GM23338 (cell line): ENCODE measurements at regions not wholly inside any gene's neighbourhood (a gene's known extent, or its start where the extent isn't known, plus 50 kb on each side); places are given as distances from the start of the nearest gene placed in this dataset.

Source experiments
- ATAC-seq: fragments of 200-7000 bp; cut with Tn5 transposase; 3 replicates; pipeline ENCODE4 v1.9.1; 2020
- DNase-seq: peaks from one replicate; pipeline ENCODE4 v3.0.0-alpha.2; 2015; ENCODE audit warnings: low spot score
- H2AFZ ChIP-seq: fragments of 200-600 bp; sonication (generic); 2 replicates; pipeline ENCODE4 v1.8.0; 2016; ENCODE audit warnings: antibody characterized with exemption, mild to moderate bottlenecking, moderate library complexity
- H3F3A ChIP-seq: fragments of 200-600 bp; sonication (generic); replicated peaks from 2 replicates; pipeline ENCODE4 v1.8.0; 2017; ENCODE audit warnings: antibody characterized with exemption, mixed run types, low read depth
- H3K27ac ChIP-seq: fragments of 200-600 bp; sonication (generic); 2 replicates; pipeline ENCODE4 v1.6.1; 2016; ENCODE audit warnings: low read depth
- H3K27me3 ChIP-seq: fragments of 200-600 bp; sonication (generic); 2 replicates; pipeline ENCODE4 v1.8.0; 2016; ENCODE audit warnings: mild to moderate bottlenecking, mixed run types, moderate library complexity; ENCODE audit not compliant: insufficient read depth
- H3K36me3 ChIP-seq: fragments of 200-600 bp; sonication (generic); 2 replicates; pipeline ENCODE4 v1.8.0; 2016; ENCODE audit warnings: mild to moderate bottlenecking; ENCODE audit not compliant: insufficient read depth
- H3K4me1 ChIP-seq: fragments of 200-600 bp; sonication (generic); 2 replicates; pipeline ENCODE4 v1.8.0; 2016; ENCODE audit warnings: mild to moderate bottlenecking, moderate library complexity; ENCODE audit not compliant: insufficient read depth
- H3K4me2 ChIP-seq: fragments of 200-600 bp; sonication (generic); 2 replicates; pipeline ENCODE4 v1.7.1; 2017; ENCODE audit warnings: mixed run types
- H3K4me3 ChIP-seq: fragments of 200-600 bp; sonication (generic); 2 replicates; pipeline ENCODE4 v1.6.1; 2016; ENCODE audit warnings: mixed run types
- H3K79me2 ChIP-seq: fragments of 200-600 bp; sonication (generic); replicated peaks from 2 replicates; pipeline ENCODE4 v1.8.0; 2017; ENCODE audit warnings: mild to moderate bottlenecking; ENCODE audit not compliant: insufficient read depth
- H3K9me2 ChIP-seq: fragments of 200-600 bp; sonication (generic); 2 replicates; pipeline ENCODE4 v1.8.0; 2017; ENCODE audit not compliant: insufficient read depth
- H4K20me1 ChIP-seq: fragments of 200-600 bp; sonication (generic); replicated peaks from 2 replicates; pipeline ENCODE4 v1.8.0; 2017; ENCODE audit warnings: mild to moderate bottlenecking; ENCODE audit not compliant: insufficient read depth
- H3K27ac Mint-ChIP-seq: 2 replicates; pipeline ENCODE4 v1.8.0; 2020; ENCODE audit warnings: inconsistent platforms, mild to moderate bottlenecking, moderate library complexity, mixed read lengths
- H3K27me3 Mint-ChIP-seq: 3 replicates; pipeline ENCODE4 v1.8.0; 2022; ENCODE audit warnings: low read depth, mild to moderate bottlenecking, moderate library complexity, mixed read lengths, inconsistent platforms; ENCODE audit not compliant: insufficient read depth, poor library complexity
- H3K36me3 Mint-ChIP-seq: 3 replicates; pipeline ENCODE4 v1.8.0; 2021; ENCODE audit warnings: low read depth, mild to moderate bottlenecking, inconsistent platforms, moderate library complexity, mixed read lengths
- H3K4me1 Mint-ChIP-seq: 3 replicates; pipeline ENCODE4 v1.8.0; 2020; ENCODE audit warnings: mild to moderate bottlenecking, inconsistent platforms, mixed read lengths
- H3K4me3 Mint-ChIP-seq: 3 replicates; pipeline ENCODE4 v1.8.0; 2021; ENCODE audit warnings: moderate library complexity, mild to moderate bottlenecking, inconsistent platforms, mixed read lengths
- H3K9me3 Mint-ChIP-seq: 3 replicates; pipeline ENCODE4 v1.8.0; 2020; ENCODE audit warnings: moderate library complexity, mild to moderate bottlenecking, inconsistent platforms, mixed read lengths
- CREB1 ChIP-seq: fragments of 250-450 bp; sonication (Bioruptor Pico); IDR thresholded peaks from 2 replicates; pipeline ENCODE4 v1.5.0; 2020; ENCODE audit warnings: low read depth, mild to moderate bottlenecking, moderate library complexity
- EZH2 ChIP-seq: fragments of 200-600 bp; sonication (generic); IDR thresholded peaks from one replicate; pipeline ENCODE4 v1.8.0; 2017; ENCODE audit warnings: antibody characterized with exemption, mild to moderate bottlenecking, low read depth; ENCODE audit not compliant: unreplicated experiment
- EZH2phosphoT487 ChIP-seq: fragments of 200-600 bp; sonication (generic); IDR thresholded peaks from one replicate; pipeline ENCODE4 v1.8.1; 2018; ENCODE audit warnings: antibody characterized with exemption; ENCODE audit not compliant: unreplicated experiment
- JUNB ChIP-seq: IDR thresholded peaks from one replicate; pipeline ENCODE4 v1.6.1; 2016; ENCODE audit warnings: antibody characterized with exemption; ENCODE audit not compliant: unreplicated experiment
- NANOG ChIP-seq: IDR thresholded peaks from 2 replicates; pipeline ENCODE4 v1.6.1; 2016; ENCODE audit warnings: antibody characterized with exemption, borderline replicate concordance
- POLR2AphosphoS5 ChIP-seq: IDR thresholded peaks from 2 replicates; pipeline ENCODE4 v1.6.1; 2016; ENCODE audit warnings: antibody characterized with exemption, low read depth
- REST ChIP-seq: IDR thresholded peaks from one replicate; pipeline ENCODE4 v1.6.1; 2018; ENCODE audit warnings: antibody characterized with exemption; ENCODE audit not compliant: unreplicated experiment
- STAT1 ChIP-seq: IDR thresholded peaks from one replicate; pipeline ENCODE4 v1.6.1; 2016; ENCODE audit warnings: antibody characterized with exemption; ENCODE audit not compliant: unreplicated experiment
- ZNF114 ChIP-seq: fragments of 250-450 bp; sonication (Bioruptor Pico); IDR thresholded peaks from 2 replicates; pipeline ENCODE4 v1.5.0; 2020; ENCODE audit warnings: mild to moderate bottlenecking, moderate library complexity
- ZNF462 ChIP-seq: fragments of 250-450 bp; sonication (Bioruptor Pico); IDR thresholded peaks from 2 replicates; pipeline ENCODE4 v1.5.0; 2020; ENCODE audit warnings: mild to moderate bottlenecking, moderate library complexity
- TF ChIP-seq, protein P1 (sequence below): IDR thresholded peaks from 2 replicates; pipeline ENCODE4 v1.6.1; 2016; ENCODE audit warnings: antibody characterized with exemption

DNA sequence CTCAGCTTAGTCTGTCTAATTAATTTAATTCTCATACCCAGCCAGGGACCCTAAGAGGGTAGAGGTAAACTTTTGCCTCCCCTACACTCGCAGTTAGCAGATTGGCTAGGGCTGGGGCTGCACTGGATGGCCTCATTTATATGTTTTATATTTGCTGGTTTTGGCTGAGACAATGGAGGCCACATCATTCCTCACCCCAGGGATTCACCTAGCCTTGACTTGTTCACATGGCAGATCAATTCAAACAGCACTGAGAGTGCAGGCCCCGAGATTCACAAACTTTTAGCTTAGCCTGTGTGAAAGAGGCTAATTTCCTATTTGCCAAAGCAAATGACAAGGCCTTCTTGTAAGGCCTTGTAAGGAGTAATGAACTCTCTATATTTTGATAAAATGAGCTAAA is 844.4 kb downstream of the ARAP2 start (continued):
- TF ChIP-seq, protein P1, sequence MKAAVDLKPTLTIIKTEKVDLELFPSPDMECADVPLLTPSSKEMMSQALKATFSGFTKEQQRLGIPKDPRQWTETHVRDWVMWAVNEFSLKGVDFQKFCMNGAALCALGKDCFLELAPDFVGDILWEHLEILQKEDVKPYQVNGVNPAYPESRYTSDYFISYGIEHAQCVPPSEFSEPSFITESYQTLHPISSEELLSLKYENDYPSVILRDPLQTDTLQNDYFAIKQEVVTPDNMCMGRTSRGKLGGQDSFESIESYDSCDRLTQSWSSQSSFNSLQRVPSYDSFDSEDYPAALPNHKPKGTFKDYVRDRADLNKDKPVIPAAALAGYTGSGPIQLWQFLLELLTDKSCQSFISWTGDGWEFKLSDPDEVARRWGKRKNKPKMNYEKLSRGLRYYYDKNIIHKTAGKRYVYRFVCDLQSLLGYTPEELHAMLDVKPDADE, result no peak
- TF ChIP-seq CREB1 (CRISPR knock-in tag) (no peak), STAT1 (no peak), POLR2AphosphoS5 (no peak), EZH2 (no peak), JUNB (no peak), NANOG (no peak), EZH2phosphoT487 (no peak)

- no peaks in the 10 kb centered on the region for H3K36me3 ChIP-seq
- H3K27me3 ChIP-seq, result no peaks in the 10 kb centered on the region
- no peaks in the 10 kb centered on the region for H3K4me1 ChIP-seq
- ATAC-seq (no peak), DNase-seq (no peak)
- H3K27me3 Mint-ChIP-seq, result no peaks in the 10 kb centered on the region
- H4K20me1 ChIP-seq, result no peaks in the 10 kb centered on the region
- no peak overlapping the region for H3K4me3 ChIP-seq
- H3K27ac ChIP-seq, result no peak overlapping the region
- no peak overlapping the region for H3K4me2 ChIP-seq
- no peak overlapping the region for H3K4me3 Mint-ChIP-seq
- H3F3A ChIP-seq, result no peaks in the 10 kb centered on the region
- H3K4me1 Mint-ChIP-seq, result peaks cover 3% of the 10 kb centered on the region; the same call in 2 of the 3 replicates
- peaks cover 2% of the 10 kb centered on the region; the same call in 1 of the 3 replicates for H3K36me3 Mint-ChIP-seq
- TF ChIP-seq REST (no peak), ZNF462 (CRISPR knock-in tag) (no peak), JUNB (no peak), ZNF114 (CRISPR knock-in tag) (no peak), NANOG (no peak), EZH2 (no peak)
- no peaks in the 10 kb centered on the region for H3K9me3 Mint-ChIP-seq
- H2AFZ ChIP-seq, result no peak overlapping the region
- no peak overlapping the region for H3K27ac Mint-ChIP-seq
- H3K9me2 ChIP-seq, result no peaks in the 10 kb centered on the region; the same call in 1 of the 2 replicates
- H3K79me2 ChIP-seq, result no peaks in the 10 kb centered on the region
These were observed 821.2 kb downstream of the ARAP2 start for GRCh38 chr4:35423104-35423503.
